ENCODE measurements at regions not wholly inside any gene's neighbourhood (a gene's known extent, or its start where the extent isn't known, plus 50 kb on each side); places are given as distances from the start of the nearest gene placed in this dataset.

GRCh38 chr2:129901754-129902415, 77.6 kb upstream of the RAB6C start:
- no peak overlapping the region for H3K27ac ChIP-seq (ENCODE audit: control insufficient read depth, insufficient read depth, low read length)
- no peak for TF ChIP-seq CTCF (optimal IDR thresholded peaks at IDR 0.05 in 1 of 3, IDR thresholded peaks at IDR 0.05 in 1 of 3, conservative IDR thresholded peaks at IDR 0.05 in 1 of 3; ENCODE audit: extremely low read depth in 1 of 3, insufficient read depth in 2 of 3, low read length in 3 of 3)
- no peak for TF ChIP-seq EZH2 (IDR thresholded peaks at IDR 0.05; ENCODE audit: low read length)
- H3K36me3 ChIP-seq (ENCODE audit: control insufficient read depth in 2 of 2, extremely low read depth in 1 of 2, insufficient read depth in 2 of 2, low read length in 2 of 2) = no peaks in the 10 kb centered on the region
- H2AFZ ChIP-seq (ENCODE audit: control insufficient read depth, low read length) = no peak overlapping the region
- no peaks in the 10 kb centered on the region for H3K9me1 ChIP-seq (ENCODE audit: control insufficient read depth, extremely low read depth, insufficient read depth, low read length)
- H3K4me1 ChIP-seq (ENCODE audit: control insufficient read depth, extremely low read depth, insufficient read depth, low read length) = no peaks in the 10 kb centered on the region
- H3K4me2 ChIP-seq (ENCODE audit: control insufficient read depth, extremely low read depth, insufficient read depth, low read depth, low read length) = no peak overlapping the region
- no peaks in the 10 kb centered on the region for H3K9me3 ChIP-seq (ENCODE audit: control insufficient read depth, low read depth, low read length)
- H4K20me1 ChIP-seq (ENCODE audit: control insufficient read depth, extremely low read depth, insufficient read depth, low read length) = no peaks in the 10 kb centered on the region
- H3K9ac ChIP-seq (ENCODE audit: control insufficient read depth, extremely low read depth, insufficient read depth, low read length) = no peak overlapping the region
- DNase-seq (ENCODE audit: low read depth, low spot score) (no peak), FAIRE-seq (no peak)
- dilution Hi-C loops (cut with MboI; ENCODE audit: extremely low pct_ligation_motif_present, low sequenced_read_pairs) = no loop called here
- no peak overlapping the region for H3K4me3 ChIP-seq (ENCODE audit: control insufficient read depth in 2 of 3, extremely low read depth in 1 of 3, insufficient read depth in 2 of 3, low read depth in 1 of 3, low read length in 3 of 3)
- no peaks in the 10 kb centered on the region for H3K27me3 ChIP-seq (ENCODE audit: control insufficient read depth, extremely low read depth, insufficient read depth, low read length)
- no peaks in the 10 kb centered on the region for H3K79me2 ChIP-seq (ENCODE audit: control insufficient read depth, insufficient read depth, low read length)

- TF ChIP-seq CTCF (optimal IDR thresholded peaks at IDR 0.05 in 1 of 3, IDR thresholded peaks at IDR 0.05 in 1 of 3, conservative IDR thresholded peaks at IDR 0.05 in 1 of 3; ENCODE audit: extremely low read depth in 1 of 3, insufficient read depth in 2 of 3, low read length in 3 of 3) (no peak), EZH2 (IDR thresholded peaks at IDR 0.05; ENCODE audit: low read length) (no peak)
- Histone ChIP-seq H3K27ac (ENCODE audit: control insufficient read depth, insufficient read depth, low read length) (no peak overlapping the region), H3K9me1 (ENCODE audit: control insufficient read depth, extremely low read depth, insufficient read depth, low read length) (no peaks in the 10 kb centered on the region), H3K36me3 (ENCODE audit: control insufficient read depth in 2 of 2, extremely low read depth in 1 of 2, insufficient read depth in 2 of 2, low read length in 2 of 2) (no peaks in the 10 kb centered on the region), H3K79me2 (ENCODE audit: control insufficient read depth, insufficient read depth, low read length) (no peaks in the 10 kb centered on the region), H4K20me1 (ENCODE audit: control insufficient read depth, extremely low read depth, insufficient read depth, low read length) (no peaks in the 10 kb centered on the region), H3K4me3 (ENCODE audit: control insufficient read depth in 2 of 3, extremely low read depth in 1 of 3, insufficient read depth in 2 of 3, low read depth in 1 of 3, low read length in 3 of 3) (no peak overlapping the region), H2AFZ (ENCODE audit: control insufficient read depth, low read length) (no peak overlapping the region), H3K9ac (ENCODE audit: control insufficient read depth, extremely low read depth, insufficient read depth, low read length) (no peak overlapping the region), H3K4me1 (ENCODE audit: control insufficient read depth, extremely low read depth, insufficient read depth, low read length) (no peaks in the 10 kb centered on the region), H3K9me3 (ENCODE audit: control insufficient read depth, low read depth, low read length) (no peaks in the 10 kb centered on the region), H3K27me3 (ENCODE audit: control insufficient read depth, extremely low read depth, insufficient read depth, low read length) (no peaks in the 10 kb centered on the region), H3K4me2 (ENCODE audit: control insufficient read depth, extremely low read depth, insufficient read depth, low read depth, low read length) (no peak overlapping the region)
- no peak for FAIRE-seq
- dilution Hi-C loops (cut with MboI; ENCODE audit: extremely low pct_ligation_motif_present, low sequenced_read_pairs) = no loop called here
- DNase-seq (ENCODE audit: low read depth, low spot score) = no peak
Observed at GRCh38 chr2:129902731-129903585, 76.5 kb upstream of the RAB6C start.
